ENCODE measurements at regions not wholly inside any gene's neighbourhood (a gene's known extent, or its start where the extent isn't known, plus 50 kb on each side); places are given as distances from the start of the nearest gene placed in this dataset.

DNA sequence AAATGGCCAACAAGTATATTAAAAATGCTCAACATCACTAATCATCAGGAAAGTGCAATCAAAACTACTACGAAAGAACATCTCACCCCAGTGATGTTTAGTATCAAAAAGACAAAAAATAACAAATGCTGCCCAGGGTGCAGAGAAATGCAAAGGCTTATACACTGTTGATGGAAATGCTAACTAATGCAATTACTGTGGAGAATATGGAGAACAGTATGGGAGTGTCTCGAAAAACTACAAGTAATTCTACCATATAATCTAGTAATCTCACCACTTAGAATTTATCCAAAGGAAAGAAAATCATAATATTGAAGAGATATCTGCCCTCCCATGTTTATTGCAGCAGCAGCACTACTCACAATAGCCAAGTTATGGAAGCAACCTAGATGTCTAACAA, 246.5 kb upstream of the VLDLR start:
- no peak for TF ChIP-seq KAT2A (conservative IDR thresholded peaks at IDR 0.05; ENCODE audit: control insufficient read depth, low read depth, low read length)
- TF ChIP-seq, protein P1, sequence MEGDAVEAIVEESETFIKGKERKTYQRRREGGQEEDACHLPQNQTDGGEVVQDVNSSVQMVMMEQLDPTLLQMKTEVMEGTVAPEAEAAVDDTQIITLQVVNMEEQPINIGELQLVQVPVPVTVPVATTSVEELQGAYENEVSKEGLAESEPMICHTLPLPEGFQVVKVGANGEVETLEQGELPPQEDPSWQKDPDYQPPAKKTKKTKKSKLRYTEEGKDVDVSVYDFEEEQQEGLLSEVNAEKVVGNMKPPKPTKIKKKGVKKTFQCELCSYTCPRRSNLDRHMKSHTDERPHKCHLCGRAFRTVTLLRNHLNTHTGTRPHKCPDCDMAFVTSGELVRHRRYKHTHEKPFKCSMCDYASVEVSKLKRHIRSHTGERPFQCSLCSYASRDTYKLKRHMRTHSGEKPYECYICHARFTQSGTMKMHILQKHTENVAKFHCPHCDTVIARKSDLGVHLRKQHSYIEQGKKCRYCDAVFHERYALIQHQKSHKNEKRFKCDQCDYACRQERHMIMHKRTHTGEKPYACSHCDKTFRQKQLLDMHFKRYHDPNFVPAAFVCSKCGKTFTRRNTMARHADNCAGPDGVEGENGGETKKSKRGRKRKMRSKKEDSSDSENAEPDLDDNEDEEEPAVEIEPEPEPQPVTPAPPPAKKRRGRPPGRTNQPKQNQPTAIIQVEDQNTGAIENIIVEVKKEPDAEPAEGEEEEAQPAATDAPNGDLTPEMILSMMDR (IDR thresholded peaks at IDR 0.05 in 2 of 3, conservative IDR thresholded peaks at IDR 0.05 in 1 of 3; ENCODE audit: control insufficient read depth in 2 of 3, extremely low read depth in 1 of 3, insufficient read depth in 1 of 3, low read depth in 3 of 3, low read length in 3 of 3) = no peak
- no peak for TF ChIP-seq EZH2 (IDR thresholded peaks at IDR 0.05; ENCODE audit: borderline replicate concordance, control insufficient read depth, low read depth, low read length)
- no peak for TF ChIP-seq CBX5 (IDR thresholded peaks at IDR 0.05; ENCODE audit: low read depth)
- TF ChIP-seq HCFC1 (IDR thresholded peaks at IDR 0.05; ENCODE audit: low read length) = no peak
- no peak for TF ChIP-seq SUZ12 (IDR thresholded peaks at IDR 0.05; ENCODE audit: unreplicated experiment)
- TF ChIP-seq, protein P2, sequence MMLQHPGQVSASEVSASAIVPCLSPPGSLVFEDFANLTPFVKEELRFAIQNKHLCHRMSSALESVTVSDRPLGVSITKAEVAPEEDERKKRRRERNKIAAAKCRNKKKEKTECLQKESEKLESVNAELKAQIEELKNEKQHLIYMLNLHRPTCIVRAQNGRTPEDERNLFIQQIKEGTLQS (IDR thresholded peaks at IDR 0.05; ENCODE audit: borderline replicate concordance, extremely low read depth, low read depth, low read length) = no peak
- no peak for TF ChIP-seq POLR2AphosphoS5 (IDR thresholded peaks at IDR 0.05; ENCODE audit: low read length)
- no peak for TF ChIP-seq SP1 (IDR thresholded peaks at IDR 0.05; ENCODE audit: low read depth, low read length)
- TF ChIP-seq CHD2 (IDR thresholded peaks at IDR 0.05; ENCODE audit: borderline replicate concordance, low read depth, low read length) = no peak
- TF ChIP-seq, protein P3, sequence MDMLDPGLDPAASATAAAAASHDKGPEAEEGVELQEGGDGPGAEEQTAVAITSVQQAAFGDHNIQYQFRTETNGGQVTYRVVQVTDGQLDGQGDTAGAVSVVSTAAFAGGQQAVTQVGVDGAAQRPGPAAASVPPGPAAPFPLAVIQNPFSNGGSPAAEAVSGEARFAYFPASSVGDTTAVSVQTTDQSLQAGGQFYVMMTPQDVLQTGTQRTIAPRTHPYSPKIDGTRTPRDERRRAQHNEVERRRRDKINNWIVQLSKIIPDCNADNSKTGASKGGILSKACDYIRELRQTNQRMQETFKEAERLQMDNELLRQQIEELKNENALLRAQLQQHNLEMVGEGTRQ (IDR thresholded peaks at IDR 0.05; ENCODE audit: borderline replicate concordance, low read depth, low read length) = no peak
